NB4 (cell line): ENCODE measurements at regions not wholly inside any gene's neighbourhood (a gene's known extent, or its start where the extent isn't known, plus 50 kb on each side); places are given as distances from the start of the nearest gene placed in this dataset.

Source experiments
- CTCF ChIP-seq: IDR thresholded peaks from one replicate; pipeline ENCODE4 v1.5.1; 2012; ENCODE audit warnings: low read depth, low read length
- MAX ChIP-seq: IDR thresholded peaks from 2 replicates; pipeline ENCODE4 v1.6.1; 2011; ENCODE audit warnings: low read depth, low read length
- MYC ChIP-seq: IDR thresholded peaks from 2 replicates; pipeline ENCODE4 v1.6.1; 2011; ENCODE audit warnings: low read depth, low read length
- POLR2A ChIP-seq: IDR thresholded peaks from 2 replicates; pipeline ENCODE4 v1.6.1; 2011; ENCODE audit warnings: mild to moderate bottlenecking; ENCODE audit not compliant: insufficient read length; ENCODE audit errors: extremely low read depth

DNA sequence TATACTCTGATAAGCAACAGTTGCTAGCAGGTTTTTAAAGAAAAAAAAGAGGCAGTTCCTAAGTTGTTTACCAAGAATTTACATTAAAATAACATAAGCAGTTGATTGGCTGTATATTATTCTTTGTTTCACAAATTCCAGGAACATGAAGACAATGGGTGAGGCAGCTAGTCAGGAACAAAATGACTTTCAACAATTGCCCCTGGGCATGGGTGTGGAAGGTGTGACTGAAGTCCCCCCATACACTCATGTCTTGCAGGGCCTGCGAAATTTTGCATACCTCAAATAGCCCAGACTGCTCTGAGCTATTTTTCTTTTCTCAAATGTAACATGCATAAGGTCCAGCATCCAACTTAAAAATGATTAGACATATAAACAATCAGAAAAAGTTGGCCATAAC is 267.2 kb upstream of the DIO3 start:
- TF ChIP-seq MAX = no peak
- no peak for TF ChIP-seq CTCF
- TF ChIP-seq MYC = no peak
- TF ChIP-seq POLR2A = no peak
